Stimulated activated effector memory CD8-positive, alpha-beta T cell treated with anti-CD3 and anti-CD28 coated beads, Interleukin-12 subunit alpha, Interleukin-12 subunit beta, amount 100 ng/mL, for 72 hours (primary cell): ENCODE measurements at regions not wholly inside any gene's neighbourhood (a gene's known extent, or its start where the extent isn't known, plus 50 kb on each side); places are given as distances from the start of the nearest gene placed in this dataset.
"Not testable (repeated sequence)": the region's sequence is repeated elsewhere in the genome, so short reads cannot be mapped to it uniquely, and the experiment has no call there.

Source experiments
- ATAC-seq: fragments of 150-1000 bp; cut with Tn5 transposase; 2 replicates; pipeline ENCODE4 v1.10.0; 2021
- DNase-seq, 2 donors: peaks; one replicate each; pipeline ENCODE4 v3.0.0; 2021 to 2022; ENCODE audit warnings: low spot score in 2 of 2
- H3K27ac Mint-ChIP-seq: one replicate; pipeline ENCODE4 v1.8.0; 2022; ENCODE audit warnings: mild to moderate bottlenecking, mixed read lengths
- H3K36me3 Mint-ChIP-seq: one replicate; pipeline ENCODE4 v1.8.0; 2022; ENCODE audit warnings: mild to moderate bottlenecking, mixed read lengths
- H3K4me1 Mint-ChIP-seq: one replicate; pipeline ENCODE4 v1.8.0; 2022; ENCODE audit warnings: mixed read lengths
- H3K4me3 Mint-ChIP-seq: one replicate; pipeline ENCODE4 v1.8.0; 2022; ENCODE audit warnings: mild to moderate bottlenecking, mixed read lengths
- H3K9me3 Mint-ChIP-seq: one replicate; pipeline ENCODE4 v1.8.0; 2022; ENCODE audit warnings: mixed read lengths

GRCh38 chr2:168328421-168328820, 81.0 kb upstream of the STK39 start:
- no peak overlapping the region for H3K27ac Mint-ChIP-seq
- H3K9me3 Mint-ChIP-seq: no peaks in the 10 kb centered on the region
- ATAC-seq (no peak), DNase-seq (no peak)
- H3K36me3 Mint-ChIP-seq: no peaks in the 10 kb centered on the region
- no peak overlapping the region for H3K4me3 Mint-ChIP-seq
- peaks cover 5% of the 10 kb centered on the region for H3K4me1 Mint-ChIP-seq

DNA sequence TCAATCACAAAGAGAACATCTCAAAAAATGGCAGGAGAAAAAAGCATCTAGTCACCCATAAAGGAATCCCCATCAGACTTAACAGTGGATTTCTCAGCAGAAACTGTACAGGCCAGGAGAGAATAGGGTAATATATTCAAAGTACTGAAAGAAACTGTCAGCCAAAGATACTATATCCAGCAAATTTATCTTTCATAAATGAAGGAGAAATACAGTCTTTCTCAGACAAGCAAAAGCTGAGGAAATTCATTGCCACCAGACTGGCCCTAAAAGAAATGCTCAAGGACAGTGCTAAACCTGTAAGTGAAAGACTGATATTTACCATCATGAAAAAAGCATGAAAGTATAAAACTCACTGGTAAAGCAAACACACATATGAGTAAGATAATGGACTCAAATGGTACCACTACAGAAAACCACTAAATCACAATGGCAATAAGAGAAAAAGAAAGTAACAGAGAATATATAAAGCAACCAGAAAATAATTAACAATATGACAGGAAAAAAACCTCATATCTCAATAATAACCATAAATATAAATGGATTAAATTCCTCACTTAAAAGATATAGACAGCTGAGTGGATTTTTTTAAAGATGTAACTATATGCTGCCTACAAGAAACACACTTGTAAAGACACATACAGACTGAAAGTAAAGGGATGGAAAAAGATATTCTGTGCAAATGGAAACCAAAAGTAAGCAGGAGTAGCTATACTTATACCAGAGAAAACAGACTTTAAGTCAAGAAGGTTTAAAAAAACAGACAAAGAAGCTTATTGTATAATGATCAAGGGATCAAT, 83.4 kb upstream of the STK39 start:
- ATAC-seq (no peak), DNase-seq (no peak)

DNA sequence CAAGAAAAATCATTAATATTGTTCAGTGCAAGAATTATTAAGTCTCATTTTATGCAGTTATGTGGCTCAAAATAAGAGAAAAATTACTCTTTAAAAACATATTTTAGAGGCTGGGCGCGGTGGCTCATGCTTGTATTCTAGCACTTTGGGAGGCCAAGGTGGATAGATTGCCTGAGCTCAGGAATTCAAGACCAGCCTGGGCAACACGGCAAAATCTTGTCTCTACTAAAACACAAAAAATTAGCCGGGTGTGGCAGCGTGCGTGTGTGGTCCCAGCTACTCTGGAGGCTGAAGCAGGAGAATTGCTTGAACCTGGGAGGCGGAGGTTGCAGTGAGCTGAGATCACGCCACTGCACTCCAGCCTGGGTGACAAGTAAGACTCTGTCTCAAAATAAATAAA, 87.9 kb upstream of the STK39 start:
- not testable (repeated sequence) for H3K27ac Mint-ChIP-seq, H3K4me1 Mint-ChIP-seq, ATAC-seq

More for the DNA sequence above, 83.4 kb upstream of the STK39 start:
- no peaks in the 10 kb centered on the region for H3K9me3 Mint-ChIP-seq
- H3K4me1 Mint-ChIP-seq: no peaks in the 10 kb centered on the region
- H3K27ac Mint-ChIP-seq: no peak overlapping the region
- no peak overlapping the region for H3K4me3 Mint-ChIP-seq
- no peaks in the 10 kb centered on the region for H3K36me3 Mint-ChIP-seq

GRCh38 chr2:168336786-168337388, 89.5 kb upstream of the STK39 start:
- DNase-seq: no peak
- H3K27ac Mint-ChIP-seq: peak overlapping the region; percentile 47
- peak; percentile 78 for ATAC-seq

More for the DNA sequence above, 87.9 kb upstream of the STK39 start:
- not testable (repeated sequence) for H3K36me3 Mint-ChIP-seq, DNase-seq, H3K9me3 Mint-ChIP-seq, H3K4me3 Mint-ChIP-seq

GRCh38 chr2:168338292-168338691, 90.9 kb upstream of the STK39 start:
- ATAC-seq (no peak), DNase-seq (no peak)
- Mint-ChIP-seq H3K4me1 (peaks cover 9% of the 10 kb centered on the region), H3K27ac (peak overlapping the region; percentile 23), H3K36me3 (no peaks in the 10 kb centered on the region), H3K9me3 (no peaks in the 10 kb centered on the region), H3K4me3 (no peak overlapping the region)

More at GRCh38 chr2:168336786-168337388, 89.5 kb upstream of the STK39 start:
- Mint-ChIP-seq H3K36me3 (no peaks in the 10 kb centered on the region), H3K4me1 (peaks cover 9% of the 10 kb centered on the region), H3K9me3 (no peaks in the 10 kb centered on the region), H3K4me3 (no peak overlapping the region)

GRCh38 chr2:168338803-168339437, 91.5 kb upstream of the STK39 start:
- H3K4me1 Mint-ChIP-seq: peaks cover 9% of the 10 kb centered on the region
- DNase-seq (no peak), ATAC-seq (no peak)
- no peaks in the 10 kb centered on the region for H3K36me3 Mint-ChIP-seq
- H3K27ac Mint-ChIP-seq: no peak overlapping the region
- H3K4me3 Mint-ChIP-seq: no peak overlapping the region
- no peaks in the 10 kb centered on the region for H3K9me3 Mint-ChIP-seq

- H3K4me3 Mint-ChIP-seq: no peak overlapping the region
- H3K9me3 Mint-ChIP-seq: no peaks in the 10 kb centered on the region
These were observed 93.5 kb upstream of the STK39 start for GRCh38 chr2:168340931-168341330.

GRCh38 chr2:168343586-168343985, 96.2 kb upstream of the STK39 start:
- H3K27ac Mint-ChIP-seq: no peak overlapping the region

More at GRCh38 chr2:168340931-168341330, 93.5 kb upstream of the STK39 start:
- H3K36me3 Mint-ChIP-seq: no peaks in the 10 kb centered on the region
- DNase-seq: no peak
- no peak for ATAC-seq
- H3K4me1 Mint-ChIP-seq: peaks cover 9% of the 10 kb centered on the region
- no peak overlapping the region for H3K27ac Mint-ChIP-seq

DNA sequence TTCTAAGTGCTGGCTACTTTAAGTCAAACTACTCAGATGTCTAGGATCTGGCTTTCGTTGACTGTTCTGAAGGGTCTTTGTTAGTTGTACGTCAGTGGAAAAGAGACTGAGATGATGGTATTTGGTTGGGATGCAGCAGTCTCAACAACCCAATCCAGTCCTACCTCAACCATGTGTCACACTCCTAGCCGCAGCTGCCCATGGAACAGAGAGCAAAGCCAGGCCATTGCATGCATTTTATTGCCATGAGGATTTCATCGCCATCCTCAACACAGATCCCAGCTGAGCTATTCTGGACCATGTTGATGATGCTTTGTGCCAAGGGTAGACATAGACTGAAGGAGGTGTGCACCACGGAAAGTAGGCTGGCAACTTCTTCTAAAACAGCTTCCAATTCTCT, 97.3 kb upstream of the STK39 start:
- Mint-ChIP-seq H3K9me3 (no peaks in the 10 kb centered on the region), H3K4me3 (no peak overlapping the region), H3K27ac (peak overlapping the region; percentile 56), H3K36me3 (no peaks in the 10 kb centered on the region), H3K4me1 (peaks cover 7% of the 10 kb centered on the region)
- DNase-seq (no peak), ATAC-seq (no peak)

More at GRCh38 chr2:168343586-168343985, 96.2 kb upstream of the STK39 start:
- no peak for ATAC-seq
- no peaks in the 10 kb centered on the region for H3K9me3 Mint-ChIP-seq
- no peaks in the 10 kb centered on the region for H3K36me3 Mint-ChIP-seq
- no peak overlapping the region for H3K4me3 Mint-ChIP-seq
- peaks cover 7% of the 10 kb centered on the region for H3K4me1 Mint-ChIP-seq
- DNase-seq: no peak

DNA sequence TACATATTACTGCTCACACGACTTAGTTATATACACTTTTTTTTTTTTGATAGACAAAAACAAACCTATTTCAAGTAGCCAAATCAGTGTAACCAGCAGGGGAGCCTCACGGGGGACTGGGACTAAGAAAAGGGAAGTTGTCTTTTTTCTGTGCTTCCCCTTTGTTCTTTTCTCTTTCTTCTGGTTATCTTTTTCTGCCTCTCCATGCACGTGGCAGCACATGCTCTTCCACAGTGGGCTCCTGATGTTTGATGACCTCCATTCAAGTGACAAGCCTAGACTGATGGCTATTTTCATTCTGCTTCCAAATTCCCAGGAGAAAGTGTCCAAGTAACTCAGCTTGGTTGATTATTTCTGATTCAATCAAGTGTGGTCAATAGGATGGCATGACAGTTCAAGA, 98.2 kb upstream of the STK39 start:
- Mint-ChIP-seq H3K9me3 (no peaks in the 10 kb centered on the region), H3K4me1 (peaks cover 7% of the 10 kb centered on the region), H3K4me3 (no peak overlapping the region), H3K36me3 (no peaks in the 10 kb centered on the region), H3K27ac (no peak overlapping the region)
- ATAC-seq (no peak), DNase-seq (no peak)

GRCh38 chr2:168346725-168347477, 99.5 kb upstream of the STK39 start:
- peak; percentile 83 for ATAC-seq
- Mint-ChIP-seq H3K27ac (no peak overlapping the region), H3K4me3 (peak overlapping the region; percentile 71)

DNA sequence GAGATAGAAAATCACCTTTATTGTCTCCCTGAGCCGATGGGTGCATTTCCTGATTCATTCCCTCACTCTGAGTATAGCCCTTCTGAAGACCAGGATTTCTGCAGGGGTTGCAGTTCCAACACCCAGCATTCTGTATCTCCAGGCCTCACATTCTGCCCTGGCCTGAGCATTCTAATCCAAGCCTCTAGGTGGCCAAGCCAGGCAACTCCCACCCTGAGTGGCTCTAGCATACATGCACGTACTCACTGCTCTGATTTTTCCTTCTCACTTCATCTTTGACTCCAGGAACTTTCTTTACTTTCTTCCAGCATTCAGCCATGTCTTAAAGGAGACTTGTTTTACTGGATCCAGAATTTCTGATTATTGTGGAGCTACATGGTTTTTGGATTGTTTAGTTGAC, 100.7 kb upstream of the STK39 start:
- DNase-seq (no peak), ATAC-seq (no peak)
- no peak overlapping the region for H3K4me3 Mint-ChIP-seq
- peaks cover 7% of the 10 kb centered on the region for H3K4me1 Mint-ChIP-seq
- H3K36me3 Mint-ChIP-seq: no peaks in the 10 kb centered on the region
- H3K27ac Mint-ChIP-seq: no peak overlapping the region
- peaks cover 1% of the 10 kb centered on the region for H3K9me3 Mint-ChIP-seq

More at GRCh38 chr2:168346725-168347477, 99.5 kb upstream of the STK39 start:
- H3K4me1 Mint-ChIP-seq: peaks cover 7% of the 10 kb centered on the region
- H3K36me3 Mint-ChIP-seq: no peaks in the 10 kb centered on the region
- peak; percentile 43 to 67 for DNase-seq
- H3K9me3 Mint-ChIP-seq: no peaks in the 10 kb centered on the region

- Mint-ChIP-seq H3K4me1 (peaks cover 14% of the 10 kb centered on the region), H3K4me3 (no peak overlapping the region), H3K9me3 (peaks cover 4% of the 10 kb centered on the region)
These were observed 103.0 kb upstream of the STK39 start for GRCh38 chr2:168350380-168350779.

DNA sequence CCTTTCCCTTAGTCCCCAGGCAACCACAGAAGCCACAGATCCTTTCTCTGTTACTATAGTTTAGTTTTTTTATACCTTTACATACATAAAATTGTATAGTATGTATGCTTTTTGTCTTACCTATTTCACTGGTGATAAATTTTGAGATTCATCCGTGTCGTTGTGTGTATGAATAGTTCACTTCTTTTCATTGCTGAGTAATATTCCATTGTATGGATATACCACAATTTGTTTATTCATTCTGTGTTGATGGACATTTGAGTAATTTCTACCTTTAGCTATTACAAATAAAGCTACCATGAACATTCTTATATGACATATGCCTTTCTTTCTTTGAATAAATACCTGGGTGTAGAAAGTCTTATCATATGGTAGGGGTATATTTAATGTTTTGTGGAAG, 102.8 kb upstream of the CERS6 start:
- DNase-seq (no peak), ATAC-seq (no peak)
- Mint-ChIP-seq H3K9me3 (peaks cover 4% of the 10 kb centered on the region), H3K4me3 (no peak overlapping the region), H3K4me1 (peaks cover 13% of the 10 kb centered on the region), H3K27ac (no peak overlapping the region), H3K36me3 (no peaks in the 10 kb centered on the region)

More at GRCh38 chr2:168350380-168350779, 103.0 kb upstream of the STK39 start:
- ATAC-seq: no peak
- no peak overlapping the region for H3K27ac Mint-ChIP-seq
- no peaks in the 10 kb centered on the region for H3K36me3 Mint-ChIP-seq
- no peak for DNase-seq

DNA sequence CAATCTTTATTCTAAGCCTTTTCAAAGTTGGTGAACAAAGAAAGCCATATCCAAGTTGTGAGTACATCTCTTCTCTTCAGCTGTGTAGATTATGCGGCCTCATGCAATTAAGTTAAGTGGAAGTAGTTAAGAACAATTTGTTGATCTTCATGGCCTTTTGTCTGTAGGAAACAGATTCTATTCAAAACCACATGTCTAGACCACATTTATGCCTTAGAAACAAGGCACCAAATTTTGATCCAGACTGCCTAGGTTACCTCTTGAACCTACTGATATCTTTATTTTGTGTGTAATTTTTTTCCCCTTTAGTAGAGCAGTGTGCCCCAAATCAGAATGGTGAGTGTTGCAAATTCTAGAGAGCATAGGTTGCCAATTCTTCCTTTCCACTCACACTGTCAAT, 101.6 kb upstream of the CERS6 start:
- DNase-seq (no peak), ATAC-seq (no peak)
- Mint-ChIP-seq H3K36me3 (no peaks in the 10 kb centered on the region), H3K9me3 (peaks cover 4% of the 10 kb centered on the region), H3K4me1 (peaks cover 13% of the 10 kb centered on the region), H3K27ac (no peak overlapping the region), H3K4me3 (no peak overlapping the region)
